GM10248 (cell line): ENCODE measurements at regions not wholly inside any gene's neighbourhood (a gene's known extent, or its start where the extent isn't known, plus 50 kb on each side); places are given as distances from the start of the nearest gene placed in this dataset.

Experiments used
- CTCF ChIA-PET: fragments of 300-600 bp; sonication (Branson Sonifier 250); formaldehyde crosslinking; extraction: SDS; loops from one replicate; lab custom pipeline; 2021; ENCODE audit warnings: antibody characterized with exemption; lab: Yijun Ruan, JAX
- POLR2A ChIA-PET: fragments of 350-650 bp; sonication (Branson Sonifier 250); formaldehyde crosslinking; extraction: SDS; loops from one replicate; lab custom pipeline; 2020; ENCODE audit warnings: antibody characterized with exemption; lab: Yijun Ruan, JAX
- DNase-seq: peaks from one replicate; pipeline ENCODE4 v3.0.0; 2012; ENCODE audit errors: extremely low spot score
- TF ChIP-seq, protein P1 (sequence below): IDR thresholded peaks from 2 replicates; pipeline ENCODE4 v1.5.1; 2012; ENCODE audit warnings: mild to moderate bottlenecking, low read depth; ENCODE audit errors: extremely low read depth, missing control alignments, control extremely low read depth

GRCh38 chr5:89513299-89514044, 630.5 kb upstream of the MEF2C start:
- ChIA-PET CTCF (interaction anchor here (1.0 to 1.5 kb wide), 3 partner anchors 13 to 30 kb away, joined by 3 read pairs; no protein-coding TSS in a partner anchor), POLR2A (no interaction called here)
- TF ChIP-seq, protein P1, sequence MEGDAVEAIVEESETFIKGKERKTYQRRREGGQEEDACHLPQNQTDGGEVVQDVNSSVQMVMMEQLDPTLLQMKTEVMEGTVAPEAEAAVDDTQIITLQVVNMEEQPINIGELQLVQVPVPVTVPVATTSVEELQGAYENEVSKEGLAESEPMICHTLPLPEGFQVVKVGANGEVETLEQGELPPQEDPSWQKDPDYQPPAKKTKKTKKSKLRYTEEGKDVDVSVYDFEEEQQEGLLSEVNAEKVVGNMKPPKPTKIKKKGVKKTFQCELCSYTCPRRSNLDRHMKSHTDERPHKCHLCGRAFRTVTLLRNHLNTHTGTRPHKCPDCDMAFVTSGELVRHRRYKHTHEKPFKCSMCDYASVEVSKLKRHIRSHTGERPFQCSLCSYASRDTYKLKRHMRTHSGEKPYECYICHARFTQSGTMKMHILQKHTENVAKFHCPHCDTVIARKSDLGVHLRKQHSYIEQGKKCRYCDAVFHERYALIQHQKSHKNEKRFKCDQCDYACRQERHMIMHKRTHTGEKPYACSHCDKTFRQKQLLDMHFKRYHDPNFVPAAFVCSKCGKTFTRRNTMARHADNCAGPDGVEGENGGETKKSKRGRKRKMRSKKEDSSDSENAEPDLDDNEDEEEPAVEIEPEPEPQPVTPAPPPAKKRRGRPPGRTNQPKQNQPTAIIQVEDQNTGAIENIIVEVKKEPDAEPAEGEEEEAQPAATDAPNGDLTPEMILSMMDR: no peak
- DNase-seq: no peak

DNA sequence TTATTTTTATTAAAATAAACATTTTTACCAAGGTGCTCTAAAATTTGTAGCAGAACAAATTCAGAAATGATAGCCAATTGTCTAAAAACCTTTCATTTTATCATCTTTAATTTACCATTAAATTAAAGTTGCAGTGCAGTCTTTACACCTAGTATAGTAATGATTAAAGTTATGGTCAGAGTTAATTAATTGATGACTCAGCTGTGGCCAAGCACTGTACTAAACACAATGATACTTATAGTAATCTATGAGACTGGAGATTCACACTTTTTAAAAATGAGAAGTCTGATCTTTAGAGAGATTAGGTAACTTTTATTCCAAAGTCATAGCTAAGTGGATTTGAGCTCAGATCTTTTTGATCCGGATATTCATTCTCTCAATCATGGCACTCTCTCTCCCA, 621.1 kb upstream of the MEF2C start:
- CTCF ChIA-PET: interaction anchor here (1.0 kb wide), 1 partner anchor 15 kb away, joined by 3 read pairs; no protein-coding TSS in a partner anchor

DNA sequence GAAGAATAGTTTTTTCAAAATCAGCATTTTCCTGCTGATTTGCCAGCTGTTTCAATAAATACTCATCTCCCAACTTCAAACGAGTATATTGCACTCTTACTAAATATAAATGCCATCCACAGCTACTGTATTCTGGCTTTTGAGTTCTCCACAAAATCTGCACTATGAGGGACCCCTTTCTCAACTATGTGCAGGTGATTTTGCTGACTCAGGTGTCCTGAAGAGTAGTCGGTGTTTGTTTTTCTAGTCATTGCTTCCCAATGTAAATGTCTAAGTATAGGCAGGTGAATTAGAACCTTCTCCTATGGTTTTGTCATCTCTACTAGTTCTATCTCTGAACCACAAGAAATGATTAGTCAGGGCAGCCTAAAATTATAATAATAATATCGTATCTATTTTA, 616.8 kb upstream of the MEF2C start:
- DNase-seq: no peak
- POLR2A ChIA-PET: no interaction called here
- TF ChIP-seq, protein P1: no peak
- CTCF ChIA-PET: no interaction called here

More for the DNA sequence above, 621.1 kb upstream of the MEF2C start:
- POLR2A ChIA-PET: no interaction called here
- TF ChIP-seq, protein P1: no peak
- no peak for DNase-seq

DNA sequence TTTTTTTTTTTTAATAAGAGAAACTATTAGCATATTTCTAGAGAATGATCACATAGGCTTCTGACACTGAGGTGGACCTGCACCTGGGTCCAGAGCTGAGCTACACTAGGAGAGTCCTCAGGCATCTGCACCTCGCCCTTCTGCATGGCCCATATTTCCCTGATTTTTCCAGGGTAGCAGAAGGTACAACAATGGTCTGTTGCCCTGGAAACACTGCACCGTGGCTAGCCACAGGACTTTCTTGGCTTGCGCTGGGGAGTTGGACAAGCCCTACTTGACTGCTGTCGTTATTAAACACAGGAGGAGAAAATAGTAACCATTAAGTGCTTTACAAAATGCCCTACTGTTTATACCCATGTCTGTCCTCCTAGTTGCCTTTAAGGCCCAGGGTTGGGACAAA, 615.7 kb upstream of the MEF2C start:
- ChIA-PET CTCF (interaction anchor here (0.6 to 2.0 kb wide), 4 partner anchors 8 to 904 kb away, joined by 3 to 10 read pairs (median 3); no protein-coding TSS in a partner anchor), POLR2A (no interaction called here)
- no peak for DNase-seq
- TF ChIP-seq, protein P1: no peak

DNA sequence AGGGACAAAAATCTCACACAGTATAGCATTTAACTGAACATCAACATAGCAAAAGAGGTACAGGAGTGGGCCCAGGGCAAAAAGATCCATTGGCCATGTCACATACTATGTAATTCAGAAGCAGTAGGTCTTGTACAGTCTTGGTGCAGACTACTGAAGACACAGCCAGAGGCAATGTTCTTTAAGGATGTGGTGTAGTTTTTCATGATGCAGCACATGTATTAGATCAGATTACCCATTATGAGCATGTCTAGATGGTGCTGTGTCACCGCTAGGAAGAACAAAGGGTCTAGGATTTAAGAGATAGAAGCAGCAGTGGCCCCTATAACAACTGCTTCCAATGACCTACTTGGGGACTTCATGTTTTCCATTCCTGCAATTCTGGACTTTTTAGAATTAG, 610.4 kb upstream of the MEF2C start:
- ChIA-PET CTCF (no interaction called here), POLR2A (no interaction called here)
- TF ChIP-seq, protein P1: no peak
- DNase-seq: no peak

DNA sequence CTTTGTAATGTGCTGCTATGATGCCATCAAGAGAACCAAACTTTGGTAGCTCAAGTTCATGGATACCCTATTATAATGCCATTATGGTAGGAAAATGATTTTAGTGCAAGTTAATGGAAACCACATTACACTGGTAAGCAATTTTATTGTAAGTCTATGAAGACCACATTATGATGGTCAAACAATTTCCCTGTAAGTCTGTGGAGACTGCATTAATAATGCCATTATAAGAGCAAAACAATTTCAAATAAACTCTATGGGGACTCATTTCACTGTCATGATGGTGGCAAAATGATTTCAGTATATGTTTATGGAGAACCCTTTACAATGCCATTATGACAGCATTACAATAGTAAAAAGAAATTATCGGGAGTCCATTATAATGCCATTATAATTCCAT, 602.0 kb upstream of the MEF2C start:
- ChIA-PET POLR2A (no interaction called here), CTCF (no interaction called here)
- DNase-seq: no peak
- TF ChIP-seq, protein P1: no peak
